PFSK-1 (cell line): ENCODE measurements at regions not wholly inside any gene's neighbourhood (a gene's known extent, or its start where the extent isn't known, plus 50 kb on each side); places are given as distances from the start of the nearest gene placed in this dataset.

Experiments
- FOXP2 ChIP-seq: optimal IDR thresholded peaks from 2 replicates; pipeline ENCODE3; 2011; ENCODE audit warnings: borderline replicate concordance, control low read depth, inconsistent platforms; ENCODE audit not compliant: insufficient read depth; ENCODE audit errors: extremely low read length, extremely low read depth
- POLR2AphosphoS5 ChIP-seq: IDR thresholded peaks from 2 replicates; pipeline ENCODE4 v1.6.1; 2012; ENCODE audit warnings: low read depth, mild to moderate bottlenecking, control low read depth, low read length, moderate library complexity
- SIN3A ChIP-seq: IDR thresholded peaks from 2 replicates; pipeline ENCODE4 v1.6.1; 2012; ENCODE audit warnings: mild to moderate bottlenecking, low read length, moderate library complexity, borderline replicate concordance; ENCODE audit not compliant: insufficient read depth
- TAF1 ChIP-seq: IDR thresholded peaks from 2 replicates; pipeline ENCODE4 v1.6.1; 2012; ENCODE audit warnings: low read length, control low read depth, borderline replicate concordance; ENCODE audit not compliant: insufficient read depth
- TF ChIP-seq, protein P1 (sequence below), 2 experiments: IDR thresholded peaks; 2 replicates each; pipeline versions ENCODE4 v1.6.1 to v1.8.0; 2011 to 2012; ENCODE audit warnings: low read depth in 2 of 2, low read length in 2 of 2, control low read depth in 1 of 2, inconsistent platforms in 1 of 2, mild to moderate bottlenecking in 1 of 2, moderate library complexity in 1 of 2; ENCODE audit not compliant: insufficient read depth in 1 of 2

DNA sequence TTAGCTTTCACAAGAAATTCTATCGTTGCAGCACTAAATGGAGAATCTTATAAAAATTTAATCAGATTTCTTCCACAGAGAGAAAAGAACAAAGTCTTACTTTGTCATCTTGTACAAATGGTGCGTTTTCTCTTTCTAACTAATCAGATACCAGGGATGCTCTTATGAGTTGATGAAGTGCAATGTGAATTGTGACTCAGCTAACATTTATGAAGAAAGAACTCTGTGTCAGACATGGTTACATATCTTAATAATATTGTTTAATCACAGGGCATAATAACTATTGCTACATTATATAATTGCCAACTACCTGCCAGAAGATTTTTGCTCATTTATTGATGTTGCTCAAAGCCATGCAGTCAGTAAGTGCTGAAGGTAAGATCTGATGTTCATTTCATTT is 465.0 kb downstream of the CCDC85A start:
- TF ChIP-seq, protein P1, sequence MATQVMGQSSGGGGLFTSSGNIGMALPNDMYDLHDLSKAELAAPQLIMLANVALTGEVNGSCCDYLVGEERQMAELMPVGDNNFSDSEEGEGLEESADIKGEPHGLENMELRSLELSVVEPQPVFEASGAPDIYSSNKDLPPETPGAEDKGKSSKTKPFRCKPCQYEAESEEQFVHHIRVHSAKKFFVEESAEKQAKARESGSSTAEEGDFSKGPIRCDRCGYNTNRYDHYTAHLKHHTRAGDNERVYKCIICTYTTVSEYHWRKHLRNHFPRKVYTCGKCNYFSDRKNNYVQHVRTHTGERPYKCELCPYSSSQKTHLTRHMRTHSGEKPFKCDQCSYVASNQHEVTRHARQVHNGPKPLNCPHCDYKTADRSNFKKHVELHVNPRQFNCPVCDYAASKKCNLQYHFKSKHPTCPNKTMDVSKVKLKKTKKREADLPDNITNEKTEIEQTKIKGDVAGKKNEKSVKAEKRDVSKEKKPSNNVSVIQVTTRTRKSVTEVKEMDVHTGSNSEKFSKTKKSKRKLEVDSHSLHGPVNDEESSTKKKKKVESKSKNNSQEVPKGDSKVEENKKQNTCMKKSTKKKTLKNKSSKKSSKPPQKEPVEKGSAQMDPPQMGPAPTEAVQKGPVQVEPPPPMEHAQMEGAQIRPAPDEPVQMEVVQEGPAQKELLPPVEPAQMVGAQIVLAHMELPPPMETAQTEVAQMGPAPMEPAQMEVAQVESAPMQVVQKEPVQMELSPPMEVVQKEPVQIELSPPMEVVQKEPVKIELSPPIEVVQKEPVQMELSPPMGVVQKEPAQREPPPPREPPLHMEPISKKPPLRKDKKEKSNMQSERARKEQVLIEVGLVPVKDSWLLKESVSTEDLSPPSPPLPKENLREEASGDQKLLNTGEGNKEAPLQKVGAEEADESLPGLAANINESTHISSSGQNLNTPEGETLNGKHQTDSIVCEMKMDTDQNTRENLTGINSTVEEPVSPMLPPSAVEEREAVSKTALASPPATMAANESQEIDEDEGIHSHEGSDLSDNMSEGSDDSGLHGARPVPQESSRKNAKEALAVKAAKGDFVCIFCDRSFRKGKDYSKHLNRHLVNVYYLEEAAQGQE (IDR thresholded peaks at IDR 0.05; ENCODE audit: insufficient read depth in 1 of 2, low read depth in 2 of 2, low read length in 2 of 2): no peak
- TF ChIP-seq POLR2AphosphoS5 (no peak), SIN3A (no peak), FOXP2 (no peak)

DNA sequence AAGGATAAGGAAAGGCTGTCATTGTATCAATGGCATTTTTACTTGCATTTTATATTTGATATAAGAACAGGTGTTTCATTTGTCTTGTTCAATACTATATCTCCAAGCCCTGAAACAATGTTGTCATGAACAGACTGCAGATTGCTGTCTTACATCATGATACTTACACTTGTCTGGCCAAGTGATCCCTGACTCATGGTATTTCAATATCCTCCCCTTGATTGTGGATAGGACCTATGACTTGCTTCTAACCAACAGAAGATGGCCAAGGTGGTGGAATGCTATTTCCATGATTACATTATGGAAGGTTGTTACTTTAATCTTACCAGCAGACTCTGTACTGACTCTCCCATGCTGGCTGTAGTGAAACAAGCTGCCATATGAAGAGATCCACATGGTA is 471.1 kb downstream of the CCDC85A start:
- TF ChIP-seq POLR2AphosphoS5 (no peak), TAF1 (no peak), SIN3A (no peak), FOXP2 (no peak)
- TF ChIP-seq, protein P1 (IDR thresholded peaks at IDR 0.05; ENCODE audit: insufficient read depth in 1 of 2, low read depth in 2 of 2, low read length in 2 of 2): no peak

- TF ChIP-seq POLR2AphosphoS5 (no peak), SIN3A (no peak), FOXP2 (no peak), TAF1 (no peak)
- TF ChIP-seq, protein P1 (IDR thresholded peaks at IDR 0.05; ENCODE audit: insufficient read depth in 1 of 2, low read depth in 2 of 2, low read length in 2 of 2): no peak
Measured at GRCh38 chr2:56656826-56657225, 473.0 kb downstream of the CCDC85A start.

- TF ChIP-seq SIN3A (no peak), FOXP2 (no peak), POLR2AphosphoS5 (no peak), TAF1 (no peak)
- TF ChIP-seq, protein P1 (IDR thresholded peaks at IDR 0.05; ENCODE audit: insufficient read depth in 1 of 2, low read depth in 2 of 2, low read length in 2 of 2): no peak
Measured at GRCh38 chr2:56666777-56667176, 483.0 kb downstream of the CCDC85A start.

- TF ChIP-seq TAF1: no peak
- TF ChIP-seq, protein P1 (IDR thresholded peaks at IDR 0.05; ENCODE audit: insufficient read depth in 1 of 2, low read depth in 2 of 2, low read length in 2 of 2): no peak
- no peak for TF ChIP-seq FOXP2
- no peak for TF ChIP-seq POLR2AphosphoS5
Measured at GRCh38 chr2:56671973-56672569, 488.3 kb downstream of the CCDC85A start.
